Natural killer cell treated with Interleukin-12 subunit alpha and Interleukin-12 subunit beta and Interleukin-15 and Interleukin-18, amount 100 ng/mL, for 72 hours (primary cell): ENCODE measurements at regions not wholly inside any gene's neighbourhood (a gene's known extent, or its start where the extent isn't known, plus 50 kb on each side); places are given as distances from the start of the nearest gene placed in this dataset.
A peak's percentile ranks its signal among the peaks of the same experiment; 100 is the strongest.

ENCODE experiments used
- ATAC-seq, 2 donors: fragments of 150-1000 bp; cut with Tn5 transposase in 1 of 2; sonication (Bioruptor Pico), chemical (Tn5 transposase) in 1 of 2; 2 replicates each; pipeline ENCODE4 v1.10.0; 2021
- DNase-seq: peaks from one replicate; pipeline ENCODE4 v3.0.0; 2022; ENCODE audit warnings: low spot score
- H3K27ac Mint-ChIP-seq, 2 donors: 1 replicate in 1 of 2; 2 replicates in 1 of 2; pipeline ENCODE4 v1.8.0; 2022; ENCODE audit warnings: mixed read lengths in 2 of 2, mild to moderate bottlenecking in 1 of 2, moderate library complexity in 1 of 2
- H3K27me3 Mint-ChIP-seq, 2 donors: 1 replicate in 1 of 2; 2 replicates in 1 of 2; pipeline ENCODE4 v1.8.0; 2022; ENCODE audit warnings: mixed read lengths in 2 of 2
- H3K36me3 Mint-ChIP-seq: one replicate; pipeline ENCODE4 v1.8.0; 2022; ENCODE audit warnings: mixed read lengths
- H3K4me1 Mint-ChIP-seq, 2 donors: 1 replicate in 1 of 2; 2 replicates in 1 of 2; pipeline ENCODE4 v1.8.0; 2022; ENCODE audit warnings: low read depth in 2 of 2, mixed read lengths in 2 of 2, mild to moderate bottlenecking in 1 of 2
- H3K4me3 Mint-ChIP-seq: one replicate; pipeline ENCODE4 v1.8.0; 2022; ENCODE audit warnings: mixed read lengths
- H3K9me3 Mint-ChIP-seq: 2 replicates; pipeline ENCODE4 v1.8.0; 2022; ENCODE audit warnings: mixed read lengths

GRCh38 chr13:40375489-40376171, 290.8 kb downstream of the FOXO1 start:
- Mint-ChIP-seq H3K4me1 (peaks cover 8 to 12% of the 10 kb centered on the region in 2 donors), H3K9me3 (peaks cover 2% of the 10 kb centered on the region), H3K36me3 (no peaks in the 10 kb centered on the region), H3K27me3 (peaks cover 0 to 4% of the 10 kb centered on the region in 2 donors), H3K27ac (no peak overlapping the region), H3K4me3 (no peak overlapping the region)
- ATAC-seq: no peak
- DNase-seq: no peak

- DNase-seq (no peak), ATAC-seq (no peak)
- peaks cover 0 to 4% of the 10 kb centered on the region in 2 donors for H3K27me3 Mint-ChIP-seq
- peaks cover 2% of the 10 kb centered on the region for H3K9me3 Mint-ChIP-seq
- peaks cover 7 to 8% of the 10 kb centered on the region in 2 donors for H3K4me1 Mint-ChIP-seq
- H3K27ac Mint-ChIP-seq: no peak overlapping the region
- H3K36me3 Mint-ChIP-seq: no peaks in the 10 kb centered on the region
- H3K4me3 Mint-ChIP-seq: no peak overlapping the region
Measured at GRCh38 chr13:40376296-40376849, 290.1 kb downstream of the FOXO1 start.

GRCh38 chr13:40376867-40377535, 289.4 kb downstream of the FOXO1 start:
- Mint-ChIP-seq H3K27ac (no peak overlapping the region), H3K4me1 (peaks cover 7 to 8% of the 10 kb centered on the region in 2 donors), H3K9me3 (peaks cover 2% of the 10 kb centered on the region), H3K4me3 (no peak overlapping the region), H3K27me3 (peaks cover 0 to 4% of the 10 kb centered on the region in 2 donors), H3K36me3 (no peaks in the 10 kb centered on the region)
- no peak for ATAC-seq
- no peak for DNase-seq

GRCh38 chr13:40377783-40378182, 288.7 kb downstream of the FOXO1 start:
- Mint-ChIP-seq H3K27me3 (peaks cover 0 to 4% of the 10 kb centered on the region in 2 donors), H3K4me1 (peaks cover 7 to 8% of the 10 kb centered on the region in 2 donors), H3K4me3 (no peak overlapping the region), H3K36me3 (no peaks in the 10 kb centered on the region), H3K27ac (no peak overlapping the region), H3K9me3 (peaks cover 2% of the 10 kb centered on the region)
- DNase-seq: no peak
- no peak for ATAC-seq

- Mint-ChIP-seq H3K4me3 (no peak overlapping the region), H3K36me3 (no peaks in the 10 kb centered on the region), H3K27me3 (peaks cover 0 to 4% of the 10 kb centered on the region in 2 donors), H3K4me1 (peaks cover 0 to 2% of the 10 kb centered on the region in 2 donors), H3K9me3 (peaks cover 2% of the 10 kb centered on the region), H3K27ac (no peak overlapping the region)
- no peak for ATAC-seq
- no peak for DNase-seq
Measured at GRCh38 chr13:40379196-40379595, 287.2 kb downstream of the FOXO1 start.

GRCh38 chr13:40379794-40380578, 286.5 kb downstream of the FOXO1 start:
- no peak overlapping the region for H3K27ac Mint-ChIP-seq
- no peaks in the 10 kb centered on the region for H3K36me3 Mint-ChIP-seq
- peaks cover 2% of the 10 kb centered on the region for H3K9me3 Mint-ChIP-seq
- ATAC-seq: no peak
- no peak overlapping the region for H3K4me3 Mint-ChIP-seq
- no peak for DNase-seq
- peaks cover 0 to 4% of the 10 kb centered on the region in 2 donors for H3K27me3 Mint-ChIP-seq
- peaks cover 1 to 5% of the 10 kb centered on the region in 2 donors for H3K4me1 Mint-ChIP-seq

DNA sequence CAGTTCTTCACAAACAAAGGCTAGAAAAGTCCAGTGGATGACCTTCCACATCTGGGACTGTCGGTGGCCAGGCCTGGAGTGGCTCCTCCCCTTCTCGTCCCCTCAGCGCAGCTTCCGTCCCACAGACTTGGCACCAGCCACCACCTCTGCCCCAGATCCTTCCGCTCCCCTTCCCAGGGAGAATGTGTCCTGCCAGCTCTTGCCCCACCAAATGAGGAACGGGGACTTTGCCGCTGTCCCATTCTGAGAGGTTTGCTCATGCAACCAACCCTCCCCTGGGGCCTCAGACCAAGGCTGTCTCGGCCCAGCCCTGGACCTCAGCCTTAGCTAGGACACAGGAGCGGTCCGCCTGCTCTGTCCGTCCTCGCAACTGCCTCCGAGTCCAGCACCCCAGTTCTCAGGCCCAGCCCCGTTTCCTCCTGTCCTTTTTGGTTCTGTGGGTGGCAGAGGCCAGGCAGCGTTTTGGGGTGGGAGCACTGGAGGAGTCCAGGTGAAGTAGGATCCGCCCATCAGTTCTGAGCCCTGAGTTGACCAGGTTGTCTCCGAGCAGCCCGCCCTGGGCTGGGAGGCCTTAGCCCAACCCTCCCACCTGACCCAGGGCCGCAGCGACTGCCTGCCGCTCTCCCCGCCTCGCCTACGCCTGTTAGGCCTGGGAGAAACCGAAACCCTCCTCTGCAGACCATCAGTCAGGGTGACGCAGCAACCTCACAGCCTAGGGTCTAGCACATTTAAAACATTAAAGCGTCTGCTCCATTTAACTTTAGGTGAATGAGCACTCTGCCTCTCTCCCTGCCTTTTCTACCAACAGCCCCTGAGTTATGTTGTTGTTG, 284.3 kb downstream of the FOXO1 start:
- H3K27ac Mint-ChIP-seq: no peak overlapping the region
- ATAC-seq: peak in 1 of 2 donors; percentile 43
- no peaks in the 10 kb centered on the region for H3K36me3 Mint-ChIP-seq
- peaks cover 2% of the 10 kb centered on the region for H3K9me3 Mint-ChIP-seq
- H3K27me3 Mint-ChIP-seq: peaks cover 0 to 2% of the 10 kb centered on the region in 2 donors
- DNase-seq: no peak
- peaks cover 8 to 16% of the 10 kb centered on the region in 2 donors for H3K4me1 Mint-ChIP-seq
- no peak overlapping the region for H3K4me3 Mint-ChIP-seq

- Mint-ChIP-seq H3K27me3 (no peaks in the 10 kb centered on the region), H3K9me3 (peaks cover 8% of the 10 kb centered on the region), H3K4me1 (peaks cover 15 to 23% of the 10 kb centered on the region in 2 donors), H3K36me3 (no peaks in the 10 kb centered on the region), H3K4me3 (no peak overlapping the region), H3K27ac (no peak overlapping the region)
- DNase-seq (no peak), ATAC-seq (no peak)
Measured at GRCh38 chr13:40383132-40383531, 283.3 kb downstream of the FOXO1 start.

- H3K27me3 Mint-ChIP-seq: no peaks in the 10 kb centered on the region
- no peak overlapping the region for H3K27ac Mint-ChIP-seq
- H3K9me3 Mint-ChIP-seq: peaks cover 5% of the 10 kb centered on the region
- H3K36me3 Mint-ChIP-seq: no peaks in the 10 kb centered on the region
- no peak for DNase-seq
- peaks cover 21 to 30% of the 10 kb centered on the region in 2 donors for H3K4me1 Mint-ChIP-seq
- no peak overlapping the region for H3K4me3 Mint-ChIP-seq
- ATAC-seq: no peak
Measured at GRCh38 chr13:40383885-40384284, 282.6 kb downstream of the FOXO1 start.

DNA sequence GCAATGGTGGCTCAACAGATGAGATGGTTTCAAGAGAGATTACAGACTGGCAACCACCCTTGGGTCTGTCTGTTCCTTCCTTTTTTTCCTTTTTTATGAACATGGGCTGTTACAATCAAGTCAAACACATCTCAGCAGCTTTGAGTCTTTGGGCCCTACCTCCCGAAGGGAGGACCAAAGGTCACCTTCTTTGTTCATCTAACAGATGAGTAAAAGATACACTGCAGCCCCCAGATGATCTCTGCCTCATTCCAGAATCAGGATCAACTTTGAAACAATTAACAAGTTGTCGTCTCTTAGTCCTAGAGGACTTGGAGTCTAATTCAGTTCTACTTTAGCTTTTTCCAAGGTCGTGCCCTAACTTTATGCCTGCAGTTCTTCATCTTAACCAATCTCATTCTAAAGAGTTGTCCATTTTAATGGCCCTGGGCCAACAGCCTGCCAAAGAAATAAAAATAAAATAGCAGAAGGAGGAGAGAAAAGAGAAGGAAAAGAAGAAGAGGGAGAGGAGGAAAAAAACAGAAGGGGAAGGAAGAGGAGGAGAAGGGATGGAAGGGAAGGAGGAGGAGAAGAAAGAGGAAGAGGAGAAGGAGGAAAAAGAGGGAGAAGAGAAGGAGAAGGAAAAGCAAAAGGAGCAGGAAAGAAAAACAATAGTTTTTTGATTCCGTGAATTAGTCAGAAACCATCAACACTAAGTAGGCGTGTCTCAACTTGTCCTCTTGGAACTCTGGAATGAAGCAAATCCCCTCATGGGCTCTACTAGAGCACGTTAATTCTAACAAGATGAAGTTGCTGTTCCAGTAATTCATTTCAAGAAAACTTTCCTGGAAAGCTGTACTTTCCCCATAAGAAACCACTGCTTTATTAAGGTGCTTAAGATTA, 281.2 kb downstream of the FOXO1 start:
- Mint-ChIP-seq H3K27ac (peak overlapping the region in 1 of 2 donors; percentile 70), H3K4me3 (no peak overlapping the region), H3K27me3 (no peaks in the 10 kb centered on the region), H3K36me3 (no peaks in the 10 kb centered on the region), H3K9me3 (peaks cover 5% of the 10 kb centered on the region), H3K4me1 (peaks cover 29 to 38% of the 10 kb centered on the region in 2 donors)
- no peak for ATAC-seq
- no peak for DNase-seq

GRCh38 chr13:40385858-40386180, 280.6 kb downstream of the FOXO1 start:
- Mint-ChIP-seq H3K9me3 (peaks cover 5% of the 10 kb centered on the region), H3K4me3 (no peak overlapping the region), H3K4me1 (peaks cover 33 to 41% of the 10 kb centered on the region in 2 donors), H3K36me3 (no peaks in the 10 kb centered on the region), H3K27me3 (no peaks in the 10 kb centered on the region), H3K27ac (peak overlapping the region; percentile 14 to 32)
- ATAC-seq: no peak
- no peak for DNase-seq

DNA sequence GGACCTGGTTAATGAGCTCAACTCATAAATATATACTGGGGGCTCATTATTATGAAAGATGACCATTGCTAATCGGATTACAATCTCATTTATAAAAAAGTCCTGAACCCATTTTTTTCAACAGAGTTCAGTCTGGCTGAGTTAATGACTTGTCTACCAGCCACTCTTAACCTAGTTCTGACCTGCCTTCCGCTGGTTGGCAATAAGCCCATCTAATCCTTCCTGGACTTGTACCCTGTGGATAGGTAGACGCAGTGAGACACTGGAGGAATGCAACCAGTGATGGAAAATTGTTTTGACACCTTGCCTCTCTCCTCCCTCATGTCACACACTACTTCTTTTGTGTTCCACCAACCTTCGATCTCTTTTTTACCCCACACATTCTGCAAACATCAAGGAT, 279.9 kb downstream of the FOXO1 start:
- Mint-ChIP-seq H3K36me3 (no peaks in the 10 kb centered on the region), H3K4me1 (peaks cover 33 to 41% of the 10 kb centered on the region in 2 donors), H3K27ac (peak overlapping the region; percentile 14 to 32), H3K4me3 (no peak overlapping the region), H3K9me3 (peaks cover 5% of the 10 kb centered on the region), H3K27me3 (no peaks in the 10 kb centered on the region)
- DNase-seq: no peak
- ATAC-seq: no peak
